NAMALWA (cell line): ENCODE measurements at regions not wholly inside any gene's neighbourhood (a gene's known extent, or its start where the extent isn't known, plus 50 kb on each side); places are given as distances from the start of the nearest gene placed in this dataset.
"Not testable (repeated sequence)": the region's sequence is repeated elsewhere in the genome, so short reads cannot be mapped to it uniquely, and the experiment has no call there.

Experiments
- DNase-seq: peaks from one replicate; pipeline ENCODE4 v3.0.0-alpha.2; 2015; ENCODE audit warnings: low spot score

GRCh38 chr1:86633306-86633838 is 71.0 kb upstream of the SH3GLB1 start:
- DNase-seq = not testable (repeated sequence)

GRCh38 chr1:86633921-86634320 is 70.5 kb upstream of the SH3GLB1 start:
- no peak for DNase-seq

DNA sequence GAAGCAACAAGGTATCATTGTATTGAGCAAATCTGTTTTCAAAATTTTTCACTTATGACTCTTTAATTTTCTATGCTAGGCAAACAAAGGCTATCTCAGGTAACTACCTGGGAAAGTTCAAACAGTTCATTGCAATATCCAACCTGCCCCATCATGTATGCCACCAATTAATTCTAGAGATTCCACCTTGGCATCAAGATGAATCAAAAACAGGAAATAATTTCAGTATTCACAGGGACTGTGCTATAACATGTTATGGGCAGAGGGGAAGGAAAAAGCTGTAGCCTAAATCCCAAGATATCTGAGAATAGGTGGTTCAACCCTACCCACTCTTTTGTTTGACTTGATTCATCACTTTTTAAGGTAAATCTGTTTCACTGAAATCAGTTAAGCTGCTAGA is 67.5 kb upstream of the SH3GLB1 start:
- no peak for DNase-seq

- DNase-seq = no peak
Observed at GRCh38 chr1:86640161-86640670, 64.2 kb upstream of the SH3GLB1 start.

DNA sequence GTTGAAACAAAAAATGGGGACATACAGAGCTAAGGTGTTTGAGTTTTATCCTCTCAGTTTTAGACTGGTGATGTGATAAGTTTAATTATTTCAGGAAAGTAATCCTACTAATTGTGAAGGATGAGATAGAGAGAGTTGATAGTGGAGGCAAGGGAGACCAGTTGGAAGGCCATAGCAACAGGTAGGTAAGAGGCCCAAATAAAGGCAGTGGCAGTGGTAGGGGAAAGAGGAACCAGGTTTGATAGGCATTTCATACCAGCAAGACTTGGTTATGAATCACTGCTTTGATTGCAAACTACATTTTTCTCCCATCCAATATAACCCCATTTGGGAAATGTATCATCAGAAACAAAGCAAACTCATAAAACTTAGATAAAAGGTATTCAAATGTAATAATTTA is 63.1 kb upstream of the SH3GLB1 start:
- DNase-seq = no peak

DNA sequence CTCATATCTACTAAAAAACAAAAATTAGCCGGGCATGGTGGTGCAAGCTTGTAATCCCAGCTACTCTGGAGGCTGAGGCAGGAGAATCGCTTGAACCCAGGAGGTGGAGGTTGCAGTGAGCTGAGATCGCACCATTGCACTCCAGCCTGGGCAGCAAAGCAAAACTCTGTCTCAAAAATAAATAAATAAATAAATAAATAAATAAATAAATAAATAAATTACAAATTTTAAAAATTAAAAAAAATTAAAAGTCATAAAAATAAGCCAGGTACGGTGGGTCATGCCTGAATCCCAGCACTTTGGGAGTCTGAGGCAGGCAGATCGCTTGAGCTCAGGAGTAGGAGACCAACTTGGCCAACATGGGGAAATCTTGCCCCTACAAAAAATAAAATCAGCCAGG is 59.7 kb upstream of the SH3GLB1 start:
- DNase-seq = not testable (repeated sequence)

GRCh38 chr1:86645851-86646250 is 58.5 kb upstream of the SH3GLB1 start:
- no peak for DNase-seq

DNA sequence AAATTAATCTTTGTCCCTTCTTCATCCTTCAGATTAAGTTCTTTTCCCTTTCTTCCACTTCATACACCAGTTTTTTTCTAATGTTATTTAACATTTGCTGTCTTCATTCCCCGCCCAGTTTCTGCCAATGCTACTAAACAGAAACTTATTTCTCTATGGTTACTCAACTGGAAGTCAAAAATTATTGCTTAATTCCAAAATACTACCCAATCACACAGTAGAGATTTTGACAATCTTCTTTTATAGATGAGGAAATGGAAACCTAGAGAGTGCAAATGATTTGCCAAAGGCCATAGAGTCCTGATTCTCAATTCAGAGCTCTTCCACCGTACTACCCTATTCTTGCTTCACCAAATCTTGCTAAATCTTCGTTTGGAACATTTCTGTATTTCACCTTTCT is 58.1 kb upstream of the SH3GLB1 start:
- no peak for DNase-seq

DNA sequence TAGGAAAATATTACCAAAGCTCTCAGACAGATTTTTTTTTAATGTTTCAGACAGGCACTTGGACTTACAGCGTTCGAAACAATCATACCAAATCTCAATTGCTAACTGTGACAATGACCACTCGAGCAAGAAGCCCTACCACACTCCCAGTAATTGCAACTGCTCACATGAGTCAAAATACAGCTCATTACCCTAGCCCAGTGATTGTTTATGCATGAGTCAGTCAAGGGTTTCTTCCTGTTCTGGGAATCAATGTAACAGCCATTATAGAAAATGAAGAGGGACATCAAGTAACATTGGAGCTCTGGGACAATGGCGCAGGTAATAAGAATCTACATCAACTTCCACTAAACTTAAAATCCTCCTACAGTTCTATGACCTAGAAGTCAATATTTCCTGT is 56.1 kb upstream of the SH3GLB1 start:
- peak; percentile 2 for DNase-seq

GRCh38 chr1:86649618-86650017 is 54.8 kb upstream of the SH3GLB1 start:
- no peak for DNase-seq

- no peak for DNase-seq
Observed at GRCh38 chr1:86650065-86650464, 54.3 kb upstream of the SH3GLB1 start.
